Hepatocyte (in vitro differentiated cells): ENCODE measurements at regions not wholly inside any gene's neighbourhood (a gene's known extent, or its start where the extent isn't known, plus 50 kb on each side); places are given as distances from the start of the nearest gene placed in this dataset.

ENCODE experiments used
- DNase-seq: peaks from one replicate; pipeline ENCODE4 v3.0.0-alpha.2; 2016; ENCODE audit warnings: low spot score
- H2AFZ ChIP-seq: fragments of 200-600 bp; sonication (generic); 2 replicates; pipeline ENCODE4 v1.6.0; 2016; ENCODE audit warnings: antibody characterized with exemption, mild to moderate bottlenecking
- H3K27ac ChIP-seq: fragments of 200-600 bp; sonication (generic); 2 replicates; pipeline ENCODE4 v1.5.1; 2016; ENCODE audit warnings: mild to moderate bottlenecking
- H3K27me3 ChIP-seq: fragments of 200-600 bp; sonication (generic); 2 replicates; pipeline ENCODE4 v1.6.1; 2016
- H3K36me3 ChIP-seq: fragments of 200-600 bp; sonication (generic); replicated peaks from 2 replicates; pipeline ENCODE4 v1.5.1; 2016; ENCODE audit warnings: low read depth; ENCODE audit not compliant: insufficient read depth
- H3K4me1 ChIP-seq: fragments of 200-600 bp; sonication (generic); 2 replicates; pipeline ENCODE4 v1.5.1; 2016; ENCODE audit warnings: mild to moderate bottlenecking, moderate library complexity; ENCODE audit not compliant: insufficient read depth
- H3K4me2 ChIP-seq: fragments of 200-600 bp; sonication (generic); 2 replicates; pipeline ENCODE4 v1.6.0; 2016
- H3K4me3 ChIP-seq: fragments of 200-600 bp; sonication (generic); 2 replicates; pipeline ENCODE4 v1.5.1; 2016; ENCODE audit warnings: mild to moderate bottlenecking
- H3K79me2 ChIP-seq: fragments of 200-600 bp; sonication (generic); 2 replicates; pipeline ENCODE4 v1.6.0; 2017; ENCODE audit warnings: mild to moderate bottlenecking
- H3K9me2 ChIP-seq: fragments of 200-600 bp; sonication (generic); replicated peaks from 2 replicates; pipeline ENCODE4 v1.6.0; 2017; ENCODE audit warnings: mild to moderate bottlenecking; ENCODE audit not compliant: insufficient read depth
- H3K9me3 ChIP-seq: fragments of 200-600 bp; sonication (generic); 2 replicates; pipeline ENCODE4 v1.5.1; 2016; ENCODE audit warnings: low read depth, mild to moderate bottlenecking
- H4K20me1 ChIP-seq: fragments of 200-600 bp; sonication (generic); 2 replicates; pipeline ENCODE4 v1.6.0; 2016; ENCODE audit warnings: mild to moderate bottlenecking; ENCODE audit not compliant: insufficient read depth, poor library complexity, severe bottlenecking
- CTCF ChIP-seq: fragments of 200-600 bp; sonication (generic); IDR thresholded peaks from 2 replicates; pipeline ENCODE4 v1.5.1; 2016; ENCODE audit warnings: antibody characterized with exemption, mild to moderate bottlenecking; ENCODE audit not compliant: poor library complexity
- EZH2 ChIP-seq: fragments of 200-600 bp; sonication (generic); IDR thresholded peaks from 2 replicates; pipeline ENCODE4 v1.6.1; 2016; ENCODE audit warnings: antibody characterized with exemption, mild to moderate bottlenecking, borderline replicate concordance
- EZH2phosphoT487 ChIP-seq: fragments of 200-600 bp; sonication (generic); IDR thresholded peaks from one replicate; pipeline ENCODE4 v1.6.1; 2018; ENCODE audit warnings: antibody characterized with exemption, mild to moderate bottlenecking, low read depth, moderate library complexity; ENCODE audit not compliant: unreplicated experiment, severe bottlenecking
- WGBS: methylation state at CpG from one replicate; pipeline ENCODE4 v1.1.6; 2016; ENCODE audit warnings: low lambda C conversion rate; ENCODE audit errors: missing lambda C conversion rate; 5-methylcytosine and 5-hydroxymethylcytosine counted together

GRCh38 chr6:135651964-135652755 lies 154.6 kb upstream of the AHI1 start:
- H3K4me1 ChIP-seq, result no peaks in the 10 kb centered on the region
- H3K4me2 ChIP-seq, result no peak overlapping the region
- no peaks in the 10 kb centered on the region for H4K20me1 ChIP-seq
- 75% methylated on average over 7 of the region's 7 CpGs for WGBS
- H3K9me2 ChIP-seq, result no peaks in the 10 kb centered on the region
- TF ChIP-seq EZH2 (no peak), EZH2phosphoT487 (no peak), CTCF (no peak)
- H3K79me2 ChIP-seq, result no peaks in the 10 kb centered on the region
- H3K4me3 ChIP-seq, result no peak overlapping the region
- DNase-seq, result no peak
- H3K9me3 ChIP-seq, result peaks cover 5% of the 10 kb centered on the region
- no peaks in the 10 kb centered on the region for H3K36me3 ChIP-seq
- H3K27ac ChIP-seq, result no peak overlapping the region
- no peak overlapping the region for H2AFZ ChIP-seq
- no peaks in the 10 kb centered on the region for H3K27me3 ChIP-seq

- Histone ChIP-seq H3K4me1 (no peaks in the 10 kb centered on the region), H3K4me2 (no peak overlapping the region), H3K79me2 (no peaks in the 10 kb centered on the region), H3K9me2 (no peaks in the 10 kb centered on the region), H4K20me1 (no peaks in the 10 kb centered on the region), H3K4me3 (no peak overlapping the region), H3K9me3 (peaks cover 5% of the 10 kb centered on the region), H3K27ac (no peak overlapping the region), H3K36me3 (no peaks in the 10 kb centered on the region), H2AFZ (no peak overlapping the region), H3K27me3 (no peaks in the 10 kb centered on the region)
- DNase-seq, result no peak
- TF ChIP-seq CTCF, result no peak
These were observed 157.5 kb upstream of the AHI1 start for GRCh38 chr6:135655055-135655454.

GRCh38 chr6:135657207-135657606 lies 159.7 kb upstream of the AHI1 start:
- H3K4me2 ChIP-seq, result no peak overlapping the region
- no peaks in the 10 kb centered on the region for H3K27me3 ChIP-seq
- 100% methylated on average over 2 of the region's 2 CpGs for WGBS
- no peak overlapping the region for H2AFZ ChIP-seq
- TF ChIP-seq CTCF (no peak), EZH2 (no peak), EZH2phosphoT487 (no peak)
- no peaks in the 10 kb centered on the region for H3K79me2 ChIP-seq
- H3K9me3 ChIP-seq, result peaks cover 5% of the 10 kb centered on the region
- no peak overlapping the region for H3K4me3 ChIP-seq
- H3K27ac ChIP-seq, result no peak overlapping the region
- H3K36me3 ChIP-seq, result no peaks in the 10 kb centered on the region
- no peaks in the 10 kb centered on the region for H3K4me1 ChIP-seq
- no peak for DNase-seq
- no peaks in the 10 kb centered on the region for H4K20me1 ChIP-seq
- no peaks in the 10 kb centered on the region for H3K9me2 ChIP-seq

- peaks cover 5% of the 10 kb centered on the region for H3K9me3 ChIP-seq
- no peaks in the 10 kb centered on the region for H3K36me3 ChIP-seq
- TF ChIP-seq CTCF, result no peak
- TF ChIP-seq EZH2, result no peak
- TF ChIP-seq EZH2phosphoT487, result no peak
- H3K9me2 ChIP-seq, result no peaks in the 10 kb centered on the region
- H3K27me3 ChIP-seq, result no peaks in the 10 kb centered on the region
- H3K27ac ChIP-seq, result no peak overlapping the region
- no peaks in the 10 kb centered on the region for H3K4me1 ChIP-seq
- WGBS, result 83% methylated on average over 3 of the region's 3 CpGs
- H3K79me2 ChIP-seq, result no peaks in the 10 kb centered on the region
- no peaks in the 10 kb centered on the region for H4K20me1 ChIP-seq
- H2AFZ ChIP-seq, result no peak overlapping the region
- no peak overlapping the region for H3K4me3 ChIP-seq
- no peak for DNase-seq
- H3K4me2 ChIP-seq, result no peak overlapping the region
These were observed 160.9 kb upstream of the AHI1 start for GRCh38 chr6:135658481-135658880.
